T-helper 17 cell (primary cell): ENCODE measurements at regions not wholly inside any gene's neighbourhood (a gene's known extent, or its start where the extent isn't known, plus 50 kb on each side); places are given as distances from the start of the nearest gene placed in this dataset.
"Not testable (repeated sequence)": the region's sequence is repeated elsewhere in the genome, so short reads cannot be mapped to it uniquely, and the experiment has no call there.

Experiments used
- ATAC-seq: fragments of 150-1000 bp; cut with Tn5 transposase; 2 replicates; pipeline ENCODE4 v1.10.0; 2021; ENCODE audit warnings: mild to moderate bottlenecking, moderate library complexity
- DNase-seq, 3 donors: peaks; one replicate each; pipeline versions ENCODE4 v3.0.0 to v3.0.0-alpha.2; 2020 to 2021
- H3K9me3 ChIP-seq: one replicate; pipeline ENCODE4 v1.7.0; 2013; ENCODE audit warnings: low read length, mild to moderate bottlenecking; ENCODE audit not compliant: control insufficient read depth, poor library complexity, severe bottlenecking
- H3K27ac Mint-ChIP-seq: one replicate; pipeline ENCODE4 v1.8.0; 2022; ENCODE audit warnings: mild to moderate bottlenecking, moderate library complexity, mixed read lengths
- H3K27me3 Mint-ChIP-seq: one replicate; pipeline ENCODE4 v1.8.0; 2022; ENCODE audit warnings: mixed read lengths
- H3K36me3 Mint-ChIP-seq: one replicate; pipeline ENCODE4 v1.8.0; 2022; ENCODE audit warnings: low read depth, mixed read lengths
- H3K4me1 Mint-ChIP-seq: one replicate; pipeline ENCODE4 v1.8.0; 2022; ENCODE audit warnings: mild to moderate bottlenecking, mixed read lengths
- H3K4me3 Mint-ChIP-seq: one replicate; pipeline ENCODE4 v1.8.0; 2022; ENCODE audit warnings: mild to moderate bottlenecking, moderate library complexity, mixed read lengths

DNA sequence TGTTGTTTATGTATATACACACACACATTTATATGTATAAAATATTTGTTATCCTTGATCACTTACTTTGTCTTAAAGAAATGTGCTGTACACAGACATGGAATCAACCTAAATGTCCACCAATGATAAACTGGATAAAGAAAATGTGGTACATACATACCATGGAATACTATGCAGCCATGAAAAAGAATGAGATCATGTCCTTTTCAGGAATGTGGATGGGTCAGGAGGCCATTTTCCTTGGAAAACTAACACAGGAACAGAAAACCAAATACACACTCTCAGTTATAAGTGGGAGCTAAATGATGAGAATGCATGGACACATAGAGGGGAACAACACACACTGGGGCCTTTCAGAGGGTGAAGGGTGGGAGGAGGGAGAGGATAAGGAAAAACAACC, 534.7 kb downstream of the FLRT2 start:
- not testable (repeated sequence) for H3K4me1 Mint-ChIP-seq, H3K27me3 Mint-ChIP-seq, H3K27ac Mint-ChIP-seq, H3K36me3 Mint-ChIP-seq, DNase-seq, H3K4me3 Mint-ChIP-seq, H3K9me3 ChIP-seq, ATAC-seq

DNA sequence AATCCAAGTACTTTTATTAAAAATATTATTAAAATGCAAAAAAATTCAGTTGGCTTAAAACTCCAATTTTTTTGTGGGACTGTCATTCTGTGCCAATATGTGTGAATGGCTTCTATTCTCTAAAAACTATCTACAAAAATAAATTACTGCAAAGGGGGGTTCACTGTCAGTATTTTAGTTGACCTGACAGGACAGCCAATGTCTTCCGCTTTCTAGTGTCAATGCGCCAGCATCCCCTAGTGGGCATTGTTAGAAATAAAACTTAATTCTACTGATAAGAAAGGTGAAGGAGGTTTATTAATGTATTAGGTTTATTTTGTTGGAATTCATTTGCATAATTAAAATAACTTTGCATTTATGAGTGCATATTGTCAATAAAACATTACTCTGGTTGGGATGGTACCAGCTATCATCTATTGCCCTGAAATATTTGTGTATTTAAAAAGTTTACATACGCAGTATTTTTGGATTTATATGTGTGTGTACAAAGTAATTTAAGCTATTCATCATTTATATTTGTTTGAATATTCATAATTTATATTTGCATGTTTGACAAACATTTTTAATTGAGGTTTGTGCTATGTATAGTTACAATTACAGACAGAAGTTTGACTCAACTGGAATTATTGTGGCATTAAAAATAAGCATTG, 527.2 kb downstream of the FLRT2 start:
- Mint-ChIP-seq H3K27me3 (no peaks in the 10 kb centered on the region), H3K36me3 (no peaks in the 10 kb centered on the region), H3K4me3 (no peak overlapping the region), H3K4me1 (peaks cover 6% of the 10 kb centered on the region), H3K27ac (no peak overlapping the region)
- ATAC-seq: no peak
- H3K9me3 ChIP-seq: no peaks in the 10 kb centered on the region
- DNase-seq: peak in 1 of 3 donors; percentile 8

- DNase-seq: no peak
- Mint-ChIP-seq H3K36me3 (no peaks in the 10 kb centered on the region), H3K27ac (peak overlapping the region; percentile 29), H3K4me1 (peaks cover 6% of the 10 kb centered on the region), H3K4me3 (no peak overlapping the region), H3K27me3 (no peaks in the 10 kb centered on the region)
- no peak for ATAC-seq
- H3K9me3 ChIP-seq: no peaks in the 10 kb centered on the region
These were observed 525.6 kb downstream of the FLRT2 start for GRCh38 chr14:86055512-86056075.

DNA sequence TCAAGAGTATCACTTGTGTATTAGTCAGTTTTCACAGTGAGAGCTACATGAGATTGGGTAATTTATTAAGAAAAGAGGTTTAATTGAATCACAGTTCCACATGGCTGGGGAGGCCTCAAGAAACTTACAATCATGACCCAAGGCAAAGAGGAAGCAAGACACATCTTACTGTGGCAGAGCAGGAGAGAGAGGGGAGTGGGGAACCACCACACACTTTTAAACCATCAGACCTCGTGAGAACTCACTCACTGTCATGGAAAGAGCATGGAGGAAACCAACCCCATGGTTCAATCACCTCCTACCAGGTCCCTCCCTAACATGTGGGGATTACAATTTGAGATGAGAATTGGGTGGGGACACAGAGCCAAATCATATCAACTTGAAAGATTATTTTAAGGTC, 522.9 kb downstream of the FLRT2 start:
- Mint-ChIP-seq H3K4me3 (no peak overlapping the region), H3K27me3 (no peaks in the 10 kb centered on the region), H3K36me3 (no peaks in the 10 kb centered on the region), H3K4me1 (peaks cover 6% of the 10 kb centered on the region), H3K27ac (no peak overlapping the region)
- DNase-seq (no peak), ATAC-seq (no peak)
- H3K9me3 ChIP-seq: no peaks in the 10 kb centered on the region

DNA sequence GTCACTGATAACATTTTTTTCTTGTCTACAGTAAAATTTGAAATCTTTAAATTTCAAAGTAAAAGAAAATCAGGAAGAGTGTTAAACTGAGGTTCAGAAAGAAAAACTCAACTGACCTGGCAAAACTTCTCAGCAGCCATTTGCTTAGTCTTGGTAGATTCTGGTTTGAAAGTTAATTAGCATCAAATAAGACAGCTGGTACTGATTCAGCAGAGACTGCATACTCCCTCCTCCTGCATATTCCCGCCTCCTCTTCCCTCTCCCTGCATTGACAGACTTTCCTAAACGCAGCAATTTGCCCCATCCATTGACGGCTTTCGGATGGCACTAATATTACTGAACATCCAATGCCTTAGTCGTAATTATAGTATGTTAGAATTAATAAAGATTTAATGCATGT, 520.8 kb downstream of the FLRT2 start:
- Mint-ChIP-seq H3K27me3 (no peaks in the 10 kb centered on the region), H3K4me1 (peaks cover 8% of the 10 kb centered on the region), H3K4me3 (no peak overlapping the region), H3K36me3 (peaks cover 2% of the 10 kb centered on the region), H3K27ac (no peak overlapping the region)
- H3K9me3 ChIP-seq: no peaks in the 10 kb centered on the region
- no peak for ATAC-seq
- DNase-seq: no peak

DNA sequence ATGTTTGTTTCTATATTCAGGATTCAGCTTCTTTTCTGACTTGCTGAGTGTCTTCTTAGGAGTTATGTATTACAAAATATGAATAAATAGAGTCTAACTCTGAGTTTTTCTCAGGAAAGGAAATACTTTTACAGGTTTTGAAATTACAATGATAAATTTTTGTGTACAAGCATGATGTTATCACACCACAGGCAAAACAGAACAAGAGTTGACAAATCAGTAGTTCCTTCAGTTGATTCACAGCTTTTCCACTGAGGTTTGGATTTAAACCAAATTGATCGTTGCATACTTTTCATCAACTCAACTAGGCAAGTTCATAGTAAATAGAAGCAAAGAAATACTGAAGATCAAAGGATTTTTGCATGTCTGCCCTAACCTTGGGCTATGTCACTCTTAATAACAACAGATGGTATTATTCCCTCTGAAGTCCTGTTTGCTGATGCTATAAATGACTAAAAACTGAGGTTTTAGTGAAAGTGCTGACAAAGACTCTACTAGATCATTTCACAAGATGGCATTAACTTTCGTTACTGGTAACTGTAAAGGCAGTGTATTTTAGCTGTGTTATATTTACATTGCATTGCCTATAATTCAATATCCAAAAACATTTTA, 520.2 kb downstream of the FLRT2 start:
- no peaks in the 10 kb centered on the region for H3K9me3 ChIP-seq
- ATAC-seq: no peak
- Mint-ChIP-seq H3K36me3 (peaks cover 2% of the 10 kb centered on the region), H3K4me3 (no peak overlapping the region), H3K4me1 (peaks cover 3% of the 10 kb centered on the region), H3K27ac (no peak overlapping the region), H3K27me3 (no peaks in the 10 kb centered on the region)
- no peak for DNase-seq

DNA sequence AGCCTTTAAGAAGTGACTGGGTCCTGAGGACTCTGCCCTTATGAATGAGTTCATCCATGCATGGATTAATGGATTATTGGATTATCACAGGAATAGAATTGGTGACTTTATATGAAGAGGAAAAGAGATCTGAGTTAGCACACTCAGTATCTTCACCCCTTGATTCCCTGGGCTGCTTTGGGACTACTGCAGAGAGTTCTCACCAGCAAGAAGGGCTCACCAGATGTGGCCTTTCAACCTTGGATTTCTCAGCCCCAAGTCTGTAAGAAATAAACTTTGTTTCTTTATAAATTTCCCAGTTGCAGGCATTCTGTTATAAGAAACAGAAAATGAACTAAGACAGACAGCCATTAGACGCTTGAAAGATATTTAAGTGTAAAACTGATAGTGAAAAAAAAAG, 509.2 kb downstream of the FLRT2 start:
- Mint-ChIP-seq H3K4me3 (no peak overlapping the region), H3K36me3 (peaks cover 2% of the 10 kb centered on the region), H3K27me3 (no peaks in the 10 kb centered on the region), H3K4me1 (peaks cover 3% of the 10 kb centered on the region), H3K27ac (no peak overlapping the region)
- H3K9me3 ChIP-seq: no peaks in the 10 kb centered on the region
- ATAC-seq: no peak
- DNase-seq: no peak

- H3K36me3 Mint-ChIP-seq: peaks cover 2% of the 10 kb centered on the region
- H3K27me3 Mint-ChIP-seq: no peaks in the 10 kb centered on the region
- H3K27ac Mint-ChIP-seq: no peak overlapping the region
- no peaks in the 10 kb centered on the region for H3K9me3 ChIP-seq
- peak in 1 of 3 donors; percentile 5 for DNase-seq
- no peak overlapping the region for H3K4me3 Mint-ChIP-seq
- peak; percentile 63 for ATAC-seq
- peaks cover 3% of the 10 kb centered on the region for H3K4me1 Mint-ChIP-seq
These were observed 508.6 kb downstream of the FLRT2 start for GRCh38 chr14:86038387-86039042.

GRCh38 chr14:86035882-86036281, 505.9 kb downstream of the FLRT2 start:
- H3K4me1 Mint-ChIP-seq: peaks cover 8% of the 10 kb centered on the region
- no peak overlapping the region for H3K27ac Mint-ChIP-seq
- ATAC-seq (no peak), DNase-seq (no peak)
- H3K4me3 Mint-ChIP-seq: no peak overlapping the region
- H3K36me3 Mint-ChIP-seq: no peaks in the 10 kb centered on the region
- H3K9me3 ChIP-seq: no peaks in the 10 kb centered on the region
- no peaks in the 10 kb centered on the region for H3K27me3 Mint-ChIP-seq

- no peaks in the 10 kb centered on the region for H3K36me3 Mint-ChIP-seq
- ATAC-seq (no peak), DNase-seq (no peak)
- no peaks in the 10 kb centered on the region for H3K9me3 ChIP-seq
- peaks cover 5% of the 10 kb centered on the region for H3K4me1 Mint-ChIP-seq
- no peaks in the 10 kb centered on the region for H3K27me3 Mint-ChIP-seq
- no peak overlapping the region for H3K4me3 Mint-ChIP-seq
- H3K27ac Mint-ChIP-seq: no peak overlapping the region
These were observed 498.0 kb downstream of the FLRT2 start for GRCh38 chr14:86027990-86028389.

- no peaks in the 10 kb centered on the region for H3K9me3 ChIP-seq
- DNase-seq (no peak), ATAC-seq (no peak)
- Mint-ChIP-seq H3K4me3 (no peak overlapping the region), H3K36me3 (no peaks in the 10 kb centered on the region), H3K27ac (no peak overlapping the region), H3K4me1 (peaks cover 5% of the 10 kb centered on the region), H3K27me3 (no peaks in the 10 kb centered on the region)
These were observed 497.2 kb downstream of the FLRT2 start for GRCh38 chr14:86027144-86027543.

- H3K36me3 Mint-ChIP-seq: peaks cover 2% of the 10 kb centered on the region
- no peaks in the 10 kb centered on the region for H3K27me3 Mint-ChIP-seq
- H3K4me1 Mint-ChIP-seq: no peaks in the 10 kb centered on the region
- no peaks in the 10 kb centered on the region for H3K9me3 ChIP-seq
- no peak overlapping the region for H3K27ac Mint-ChIP-seq
- no peak overlapping the region for H3K4me3 Mint-ChIP-seq
- DNase-seq: no peak
- no peak for ATAC-seq
These were observed 492.2 kb downstream of the FLRT2 start for GRCh38 chr14:86022031-86022629.

GRCh38 chr14:86020841-86021240, 490.9 kb downstream of the FLRT2 start:
- ATAC-seq: no peak
- H3K9me3 ChIP-seq: no peaks in the 10 kb centered on the region
- H3K4me3 Mint-ChIP-seq: no peak overlapping the region
- no peak overlapping the region for H3K27ac Mint-ChIP-seq
- H3K4me1 Mint-ChIP-seq: no peaks in the 10 kb centered on the region
- no peak for DNase-seq
- H3K27me3 Mint-ChIP-seq: no peaks in the 10 kb centered on the region
- peaks cover 2% of the 10 kb centered on the region for H3K36me3 Mint-ChIP-seq
